HG03442 (cell line): ENCODE measurements at regions not wholly inside any gene's neighbourhood (a gene's known extent, or its start where the extent isn't known, plus 50 kb on each side); places are given as distances from the start of the nearest gene placed in this dataset.
A peak's percentile ranks its signal among the peaks of the same experiment; 100 is the strongest.
"Not testable (repeated sequence)": the region's sequence is repeated elsewhere in the genome, so short reads cannot be mapped to it uniquely, and the experiment has no call there.

Experiments used
- ATAC-seq: cut with Tn5 transposase; IDR thresholded peaks from one replicate; pipeline ENCODE4 v1.9.1; 2021; ENCODE audit warnings: mild to moderate bottlenecking, moderate library complexity; ENCODE audit not compliant: unreplicated experiment

DNA sequence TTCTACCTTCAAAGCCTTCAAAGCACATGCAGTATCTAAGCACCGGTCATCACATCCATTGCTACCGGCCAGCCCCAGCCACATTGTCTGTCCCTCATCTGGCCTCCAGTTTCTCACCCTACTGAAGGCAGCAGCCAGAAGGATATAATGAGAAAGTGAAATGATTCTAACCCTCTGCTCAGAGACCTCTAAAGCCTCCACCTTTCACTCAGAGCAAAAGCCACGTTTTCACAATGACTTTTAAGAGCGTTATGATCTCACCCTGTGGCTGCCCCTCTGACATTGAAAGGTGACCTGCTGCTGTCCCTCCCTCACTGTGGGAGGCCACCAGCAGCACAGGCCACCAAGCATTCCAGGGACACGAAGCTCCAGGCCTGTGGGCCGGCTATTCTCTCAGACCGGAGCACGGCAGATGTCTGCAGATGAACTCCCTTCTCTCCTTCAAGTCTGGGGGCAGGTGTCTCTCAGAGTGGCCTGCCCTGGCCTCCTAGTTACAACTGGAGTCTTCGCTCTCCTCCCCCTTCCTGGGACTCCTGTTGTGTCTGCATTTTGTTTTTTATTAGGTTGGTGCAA, 94.9 kb upstream of the EEPD1 start:
- ATAC-seq, result peak; percentile 76

DNA sequence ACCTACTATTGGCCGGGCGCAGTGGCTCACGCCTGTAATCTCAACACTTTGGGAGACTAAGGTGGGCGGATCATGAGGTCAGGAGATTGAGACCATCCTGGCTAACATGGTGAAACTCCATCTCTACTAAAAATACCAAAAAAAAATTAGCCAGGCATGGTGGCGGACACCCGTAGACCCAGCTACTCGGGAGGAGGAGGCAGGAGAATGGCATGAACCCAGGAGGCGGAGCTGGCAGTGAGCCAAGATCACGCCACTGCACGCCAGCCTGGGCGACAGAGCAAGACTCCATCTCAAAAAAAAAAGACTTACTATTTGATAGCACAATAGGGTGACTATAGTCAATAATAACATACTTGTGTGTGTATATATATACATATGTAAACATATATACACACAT, 92.7 kb upstream of the EEPD1 start:
- not testable (repeated sequence) for ATAC-seq

DNA sequence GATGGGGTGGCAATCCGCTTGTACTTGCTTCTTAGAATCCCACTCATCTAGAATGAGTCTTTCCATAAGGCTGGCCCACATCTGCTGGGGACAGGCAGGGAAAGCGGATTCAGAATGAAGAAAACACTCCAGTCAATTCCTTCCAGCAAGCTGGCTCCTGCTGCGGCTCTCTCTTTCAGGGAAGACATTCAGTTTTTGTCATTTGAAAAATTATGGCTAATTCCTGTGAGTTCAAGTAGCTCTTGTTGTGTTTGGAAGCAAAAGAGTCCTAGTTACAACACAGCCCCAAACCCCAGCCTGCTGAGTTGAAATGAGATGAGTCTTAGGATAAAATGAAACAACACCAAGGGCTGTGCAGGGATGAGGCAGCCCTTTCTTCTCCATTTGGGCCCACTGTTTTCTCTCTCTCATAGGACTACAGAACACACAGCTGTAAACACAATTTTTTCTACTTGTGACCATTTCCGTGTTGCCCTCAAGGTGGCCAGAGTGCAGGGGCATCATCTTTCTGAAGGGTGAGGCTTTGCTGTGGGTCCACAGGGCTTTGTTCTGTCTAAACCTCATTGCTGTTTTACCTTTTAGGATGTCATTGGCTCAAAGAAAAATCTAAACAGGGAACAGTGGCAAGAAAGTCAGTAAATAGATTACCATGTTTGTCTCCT, 90.8 kb upstream of the EEPD1 start:
- ATAC-seq, result no peak

DNA sequence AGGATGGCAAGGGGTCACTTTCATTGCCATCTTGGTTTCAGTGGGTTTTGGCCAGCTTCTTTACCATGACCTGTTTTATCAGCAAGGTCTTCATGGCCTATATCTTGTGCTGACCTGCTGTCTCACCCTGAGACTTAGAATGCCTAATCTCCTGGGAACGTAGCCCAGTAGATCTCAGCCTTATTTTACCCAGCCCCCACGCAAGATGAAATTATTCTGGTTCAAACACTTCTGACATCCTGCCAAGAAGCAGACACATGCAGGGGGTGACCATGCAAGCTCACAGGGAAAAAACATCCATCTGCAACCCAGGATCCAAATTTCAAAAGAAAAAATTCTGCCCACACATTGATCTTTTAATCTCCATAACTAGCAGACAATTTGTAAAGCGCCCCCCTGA, 88.4 kb upstream of the EEPD1 start:
- no peak for ATAC-seq

- ATAC-seq, result not testable (repeated sequence)
These were observed 87.3 kb upstream of the EEPD1 start for GRCh38 chr7:36065563-36066342.

- no peak for ATAC-seq
These were observed 86.8 kb upstream of the EEPD1 start for GRCh38 chr7:36066343-36066664.

- no peak for ATAC-seq
These were observed 82.8 kb upstream of the EEPD1 start for GRCh38 chr7:36070230-36070629.

DNA sequence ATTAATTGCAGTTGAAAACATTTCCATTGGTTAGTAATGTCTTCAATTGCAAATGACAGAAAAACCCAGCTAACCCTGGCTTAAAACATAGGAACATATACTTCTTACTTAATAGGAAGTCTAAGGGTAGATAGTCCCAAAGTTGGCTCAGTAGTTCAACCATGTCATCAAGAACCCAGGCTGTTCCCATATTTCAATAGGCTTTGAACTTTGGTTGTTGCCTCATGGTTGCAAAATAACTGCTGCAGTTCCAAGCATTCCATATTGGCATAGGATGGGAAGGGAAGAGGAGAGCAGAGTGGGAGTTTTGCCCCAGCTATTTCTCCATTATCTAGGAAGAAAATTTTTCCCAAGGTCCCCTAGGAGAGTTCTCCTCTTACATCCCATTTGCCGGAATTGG, 81.4 kb upstream of the EEPD1 start:
- ATAC-seq, result no peak

DNA sequence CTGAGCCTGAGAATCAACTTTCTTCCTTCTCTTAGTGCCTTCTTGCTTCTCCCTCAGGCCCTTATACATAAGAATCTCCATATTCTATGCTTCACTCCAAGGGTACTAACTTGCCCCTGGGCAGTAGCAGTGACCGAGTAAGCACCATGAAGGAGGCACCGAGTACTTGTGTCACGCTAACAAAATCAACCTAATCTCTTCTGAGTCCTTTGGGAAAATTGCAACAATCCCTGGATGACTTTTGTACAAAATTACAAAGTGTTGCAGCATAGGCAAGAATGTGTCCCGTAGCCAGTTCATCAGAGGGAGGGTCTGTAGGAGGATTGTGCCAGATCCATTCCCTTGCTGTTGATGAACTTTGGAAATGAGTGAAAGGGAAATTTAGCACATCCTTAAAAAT, 80.4 kb upstream of the EEPD1 start:
- ATAC-seq, result no peak

DNA sequence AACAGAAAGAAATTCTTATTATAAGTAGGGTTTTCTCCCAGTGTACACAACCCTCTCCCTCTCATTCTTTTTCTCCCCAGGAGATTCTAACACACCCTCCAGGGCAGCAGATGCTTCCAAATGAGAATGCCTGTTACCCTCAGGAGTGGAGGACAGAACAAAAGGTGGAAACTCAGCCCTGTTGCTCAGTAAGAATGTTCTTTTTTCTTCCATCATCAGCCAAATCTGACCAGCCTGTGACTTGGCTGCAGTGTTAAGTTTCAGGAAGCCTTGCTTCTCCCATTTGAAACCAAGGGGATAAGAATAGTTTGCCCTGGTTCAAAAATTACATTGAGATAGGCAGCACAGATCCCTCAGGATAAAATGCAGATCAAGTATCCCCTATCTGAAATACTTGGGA, 77.5 kb upstream of the EEPD1 start:
- no peak for ATAC-seq

DNA sequence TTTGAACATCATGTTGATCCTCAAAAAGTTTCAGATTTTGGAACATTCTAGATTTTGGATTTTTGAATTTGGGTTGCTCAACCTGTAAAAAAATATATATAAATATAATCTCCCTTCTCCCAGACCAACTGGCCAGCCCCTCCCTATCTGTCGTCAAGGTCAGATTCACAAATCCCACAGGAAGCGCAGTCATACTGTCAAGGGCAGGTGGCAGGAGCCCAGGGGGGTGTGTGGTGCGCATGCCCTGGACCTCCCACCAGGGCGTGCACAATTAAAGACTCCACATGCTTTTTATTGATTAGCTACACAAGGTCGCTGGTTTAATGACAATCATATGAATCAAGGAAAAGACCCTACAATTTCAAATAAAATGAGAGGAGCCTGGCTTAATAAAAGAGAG, 77.0 kb upstream of the EEPD1 start:
- ATAC-seq, result no peak

DNA sequence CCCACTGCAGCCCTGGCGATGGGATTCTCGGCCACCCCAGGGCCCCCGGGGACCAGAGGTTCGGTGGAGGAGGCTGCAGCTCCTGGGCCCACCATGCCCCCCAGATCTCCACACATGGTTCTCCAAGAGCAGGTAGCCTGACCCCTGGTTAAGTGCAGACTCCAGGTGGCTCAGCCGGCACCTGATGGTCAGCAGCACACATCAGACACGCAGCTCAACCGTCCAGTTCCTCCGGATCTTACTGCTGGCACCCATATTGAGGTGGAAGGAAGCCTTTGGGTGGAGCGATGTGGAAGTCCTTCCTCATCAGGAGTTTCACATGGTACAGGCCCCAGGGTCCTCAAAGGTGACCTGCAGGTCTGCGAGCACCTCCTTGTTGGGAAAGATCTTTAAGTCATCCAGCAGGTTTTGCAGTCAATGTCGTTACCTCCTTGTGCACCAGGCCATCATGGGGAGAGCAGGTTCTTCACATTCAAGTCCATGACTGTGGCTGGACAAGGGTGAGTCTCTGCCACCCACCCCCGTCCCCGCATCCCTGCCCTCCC, 74.2 kb upstream of the EEPD1 start:
- no peak for ATAC-seq

- no peak for ATAC-seq
These were observed 73.5 kb upstream of the EEPD1 start for GRCh38 chr7:36079446-36080025.

DNA sequence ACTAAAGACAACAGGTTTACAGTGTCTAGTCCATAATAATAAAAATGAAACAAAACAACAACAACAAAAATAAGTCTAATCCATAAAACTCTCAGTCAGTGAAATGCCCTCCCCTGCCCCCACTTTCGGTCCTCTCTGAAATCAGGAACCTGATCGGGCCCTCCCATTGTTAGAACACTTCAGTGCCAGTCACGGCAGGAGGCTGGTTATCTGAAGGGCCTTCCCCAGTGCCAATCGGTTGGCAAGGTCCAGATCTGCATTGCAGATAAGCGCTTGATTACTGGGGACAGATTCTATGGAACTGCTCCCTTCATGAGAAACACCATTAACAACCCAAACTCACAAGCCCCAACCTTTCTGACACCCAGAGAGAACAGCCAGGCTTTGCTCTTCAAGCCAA, 72.2 kb upstream of the EEPD1 start:
- ATAC-seq, result no peak

GRCh38 chr7:36082216-36082615, 70.8 kb upstream of the EEPD1 start:
- no peak for ATAC-seq

DNA sequence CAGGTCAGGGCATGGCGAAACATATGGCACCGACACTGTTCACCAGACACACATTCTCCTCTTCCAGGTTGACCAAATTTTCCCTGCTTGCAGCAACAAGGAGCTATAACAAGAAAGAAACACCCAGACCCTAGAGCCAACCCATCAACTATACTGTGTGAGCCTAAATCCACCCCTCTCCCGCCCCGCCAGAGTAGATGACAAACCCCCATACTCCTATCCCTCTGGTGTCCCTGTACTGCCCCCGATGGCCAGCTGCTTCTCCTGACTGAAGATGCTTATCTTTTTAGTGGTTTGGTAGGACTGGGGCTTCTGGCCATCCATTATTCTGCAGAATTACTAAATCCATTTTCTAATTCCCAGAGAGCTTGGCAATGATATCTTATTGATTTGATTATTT, 70.1 kb upstream of the EEPD1 start:
- no peak for ATAC-seq

- ATAC-seq, result no peak
These were observed 69.3 kb upstream of the EEPD1 start for GRCh38 chr7:36083626-36084380.

GRCh38 chr7:36084485-36085091, 68.5 kb upstream of the EEPD1 start:
- ATAC-seq, result no peak

- no peak for ATAC-seq
These were observed 68.0 kb upstream of the EEPD1 start for GRCh38 chr7:36085096-36085495.

GRCh38 chr7:36086571-36086970, 66.5 kb upstream of the EEPD1 start:
- no peak for ATAC-seq

GRCh38 chr7:36088553-36088952, 64.5 kb upstream of the EEPD1 start:
- ATAC-seq, result no peak
